Keratinocyte (primary cell): ENCODE measurements at regions not wholly inside any gene's neighbourhood (a gene's known extent, or its start where the extent isn't known, plus 50 kb on each side); places are given as distances from the start of the nearest gene placed in this dataset.

ENCODE experiments used
- EZH2 ChIP-seq: IDR thresholded peaks from one replicate; pipeline ENCODE4 v1.6.1; 2012; ENCODE audit warnings: inconsistent platforms, mild to moderate bottlenecking, low read length, moderate library complexity
- TF ChIP-seq, protein P1 (sequence below), 3 experiments: IDR thresholded peaks in 1 of 3; conservative IDR thresholded peaks in 1 of 3; optimal IDR thresholded peaks in 1 of 3; 2 replicates in 2 of 3; 3 replicates in 1 of 3; pipeline versions ENCODE3 to v1.5.1; 2011; ENCODE audit warnings: low read length in 3 of 3, mild to moderate bottlenecking in 3 of 3, moderate library complexity in 2 of 3, control low read depth in 1 of 3, inconsistent platforms in 1 of 3; ENCODE audit not compliant: insufficient read depth in 2 of 3; ENCODE audit errors: extremely low read depth in 1 of 3

DNA sequence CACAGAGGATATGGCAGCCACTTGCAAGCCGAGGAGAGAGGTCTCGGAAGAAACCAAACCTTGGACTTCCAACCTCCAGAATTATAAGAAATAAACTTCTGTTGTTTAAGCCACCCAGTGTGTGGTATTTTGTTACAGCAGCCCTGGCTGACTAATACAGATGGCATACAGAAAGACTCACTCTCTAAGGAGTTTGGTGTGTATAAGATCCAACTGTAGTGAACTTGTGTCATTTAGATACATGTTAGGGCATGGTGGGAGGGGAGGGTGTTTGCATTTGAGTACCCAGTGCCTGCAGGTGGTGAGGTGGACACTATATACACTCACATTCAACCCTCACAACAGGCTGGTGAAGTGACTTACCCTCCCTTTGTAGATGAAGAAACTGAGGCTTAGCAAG lies 233.2 kb upstream of the KLF3 start:
- TF ChIP-seq, protein P1, sequence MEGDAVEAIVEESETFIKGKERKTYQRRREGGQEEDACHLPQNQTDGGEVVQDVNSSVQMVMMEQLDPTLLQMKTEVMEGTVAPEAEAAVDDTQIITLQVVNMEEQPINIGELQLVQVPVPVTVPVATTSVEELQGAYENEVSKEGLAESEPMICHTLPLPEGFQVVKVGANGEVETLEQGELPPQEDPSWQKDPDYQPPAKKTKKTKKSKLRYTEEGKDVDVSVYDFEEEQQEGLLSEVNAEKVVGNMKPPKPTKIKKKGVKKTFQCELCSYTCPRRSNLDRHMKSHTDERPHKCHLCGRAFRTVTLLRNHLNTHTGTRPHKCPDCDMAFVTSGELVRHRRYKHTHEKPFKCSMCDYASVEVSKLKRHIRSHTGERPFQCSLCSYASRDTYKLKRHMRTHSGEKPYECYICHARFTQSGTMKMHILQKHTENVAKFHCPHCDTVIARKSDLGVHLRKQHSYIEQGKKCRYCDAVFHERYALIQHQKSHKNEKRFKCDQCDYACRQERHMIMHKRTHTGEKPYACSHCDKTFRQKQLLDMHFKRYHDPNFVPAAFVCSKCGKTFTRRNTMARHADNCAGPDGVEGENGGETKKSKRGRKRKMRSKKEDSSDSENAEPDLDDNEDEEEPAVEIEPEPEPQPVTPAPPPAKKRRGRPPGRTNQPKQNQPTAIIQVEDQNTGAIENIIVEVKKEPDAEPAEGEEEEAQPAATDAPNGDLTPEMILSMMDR (optimal IDR thresholded peaks at IDR 0.05 in 1 of 3, IDR thresholded peaks at IDR 0.05 in 1 of 3, conservative IDR thresholded peaks at IDR 0.05 in 1 of 3; ENCODE audit: extremely low read depth in 1 of 3, insufficient read depth in 2 of 3, low read length in 3 of 3), result no peak
- no peak for TF ChIP-seq EZH2
